Pancreas (tissue), 10 donors: ENCODE measurements at regions not wholly inside any gene's neighbourhood (a gene's known extent, or its start where the extent isn't known, plus 50 kb on each side); places are given as distances from the start of the nearest gene placed in this dataset.
"Not testable (repeated sequence)": the region's sequence is repeated elsewhere in the genome, so short reads cannot be mapped to it uniquely, and the experiment has no call there.

ENCODE experiments used
- ATAC-seq, 4 donors: fragments of 200-7000 bp; cut with Tn5 transposase; one replicate each; pipeline versions ENCODE4 v1.8.0 to v1.9.1; 2020; ENCODE audit warnings: mild to moderate bottlenecking in 4 of 4, moderate library complexity in 4 of 4
- DNase-seq, 6 donors: peaks; one replicate each; pipeline ENCODE4 v3.0.0-alpha.2; 2020
- FAIRE-seq: peaks from 2 replicates; lab custom pipeline; 2012; peaks lifted over from hg19 to GRCh38; lab: Jason Lieb, UNC
- H3K27ac ChIP-seq, 4 donors: fragments of 200-600 bp; sonication (generic); 1 replicate in 3 of 4; 2 replicates in 1 of 4; pipeline versions ENCODE4 v1.5.0 to v1.8.0; 2020
- H3K27me3 ChIP-seq, 4 donors: fragments of 200-600 bp; one replicate each; pipeline ENCODE4 v1.8.0; 2021
- H3K36me3 ChIP-seq, 3 donors: fragments of 200-600 bp; sonication (generic) in 1 of 3; one replicate each; pipeline versions ENCODE4 v1.5.0 to v1.8.0; 2020 to 2021
- H3K4me1 ChIP-seq, 3 donors: fragments of 200-600 bp; one replicate each; pipeline ENCODE4 v1.8.0; 2021
- H3K4me3 ChIP-seq, 4 donors: fragments of 200-600 bp; sonication (generic) in 2 of 4; one replicate each; pipeline versions ENCODE4 v1.5.0 to v1.8.0; 2020 to 2021
- H3K9me3 ChIP-seq, 4 donors: fragments of 200-600 bp; one replicate each; pipeline ENCODE4 v1.8.0; 2021
- CTCF ChIP-seq, 4 donors: fragments of 200-600 bp; sonication (generic) in 3 of 4; IDR thresholded peaks; one replicate each; pipeline versions ENCODE4 v1.5.0 to v1.8.0; 2021; ENCODE audit warnings: antibody characterized with exemption in 4 of 4
- WGBS, 2 donors: extraction: QIAGEN DNeasy Blood & Tissue Kit; methylation state at CpG; one replicate each; pipeline ENCODE4 v1.1.7; 2013; 5-methylcytosine and 5-hydroxymethylcytosine counted together
- intact Hi-C, 3 donors: fragments of 100-400 bp; cut with DNase I; formaldehyde crosslinking; loops; one replicate each; pipeline versions ENCODE4 v1.11.1 to v1.14.2; 2022
- donor health status: healthy with polysubstance abuse.
- donor health status: DM: no; HTN: no; CAD: no; lungs with moderate emphysema.
- donor health status: DM: no; HTN: no; CAD: no.
- donor health status: control.
- donor health status: control.
- donor health status: Bipolar disorder and iron deficiency.
- donor health status: DM: yes; HTN: yes; CAD: no.
- donor health status: DM: no; HTN: no; CAD: no.
- donor health status: DM: no; HTN: no; CAD: no.
- donor health status: DM: yes; HTN: yes; CAD: no.

GRCh38 chr2:166775176-166775575 lies 113.1 kb upstream of the XIRP2 start:
- FAIRE-seq = no peak
- H3K36me3 ChIP-seq = no peaks in the 10 kb centered on the region
- H3K9me3 ChIP-seq = no peaks in the 10 kb centered on the region
- H3K4me3 ChIP-seq = no peak overlapping the region
- no peaks in the 10 kb centered on the region for H3K27me3 ChIP-seq
- no peak for TF ChIP-seq CTCF (IDR thresholded peaks at IDR 0.05)
- no peak for DNase-seq
- WGBS, 2 donors = 36 to 54% methylated on average over 1 of the region's 1 CpG
- intact Hi-C loops = no loop called here
- no peak overlapping the region for H3K27ac ChIP-seq
- H3K4me1 ChIP-seq = peaks cover 0 to 5% (median 0%) of the 10 kb centered on the region in 3 donors
- no peak for ATAC-seq

- intact Hi-C loops = no loop called here
- peaks cover 0 to 5% (median 0%) of the 10 kb centered on the region in 3 donors for H3K4me1 ChIP-seq
- TF ChIP-seq CTCF (IDR thresholded peaks at IDR 0.05) = no peak
- H3K27me3 ChIP-seq = no peaks in the 10 kb centered on the region
- no peaks in the 10 kb centered on the region for H3K36me3 ChIP-seq
- DNase-seq (no peak), ATAC-seq (no peak), FAIRE-seq (no peak)
- H3K4me3 ChIP-seq = no peak overlapping the region
- no peaks in the 10 kb centered on the region for H3K9me3 ChIP-seq
- no peak overlapping the region for H3K27ac ChIP-seq
- WGBS, 2 donors = 36 to 38% methylated on average over 3 of the region's 3 CpGs
Measured at GRCh38 chr2:166773308-166773949, 114.9 kb upstream of the XIRP2 start.

- Histone ChIP-seq H3K9me3 (no peaks in the 10 kb centered on the region), H3K27me3 (no peaks in the 10 kb centered on the region), H3K4me3 (no peak overlapping the region), H3K36me3 (no peaks in the 10 kb centered on the region), H3K27ac (no peak overlapping the region), H3K4me1 (peaks cover 0 to 3% (median 0%) of the 10 kb centered on the region in 3 donors)
- no peak for FAIRE-seq
- no peak for DNase-seq
- WGBS, 2 donors = 39 to 53% methylated on average over 1 of the region's 1 CpG
- no peak for TF ChIP-seq CTCF (IDR thresholded peaks at IDR 0.05)
- intact Hi-C loops = no loop called here
- no peak for ATAC-seq
Measured at GRCh38 chr2:166768393-166769123, 119.7 kb upstream of the XIRP2 start.

- intact Hi-C loops, DNase-seq, H3K9me3 ChIP-seq, ATAC-seq, H3K36me3 ChIP-seq, FAIRE-seq, H3K4me1 ChIP-seq, H3K4me3 ChIP-seq, H3K27me3 ChIP-seq, H3K27ac ChIP-seq: not testable (repeated sequence)
- WGBS, 2 donors = 84 to 86% methylated on average over 13 of the region's 13 CpGs
Measured at GRCh38 chr2:166766769-166767322, 121.4 kb upstream of the XIRP2 start.

DNA sequence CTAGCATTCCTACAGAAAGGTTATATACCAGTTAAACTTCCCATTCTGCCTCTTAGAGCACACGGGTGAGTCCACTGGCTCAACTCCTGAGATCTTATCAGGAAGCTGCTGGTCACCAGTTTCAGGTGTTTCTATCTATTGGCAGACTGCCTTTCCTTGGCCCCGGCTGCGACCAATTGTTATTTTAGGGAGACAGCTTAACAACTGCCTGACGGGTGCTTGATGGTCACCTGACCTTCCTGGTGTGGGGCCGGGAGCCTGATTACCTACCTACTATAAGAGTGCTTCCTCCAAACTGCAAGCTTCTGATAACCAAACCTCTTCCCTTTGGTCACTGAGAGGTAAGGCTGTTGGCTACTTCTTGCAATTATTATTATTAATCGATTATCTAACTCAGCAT lies 122.1 kb upstream of the XIRP2 start:
- WGBS, 2 donors = 32 to 35% methylated on average over 6 of the region's 6 CpGs
- intact Hi-C loops = no loop called here
- Histone ChIP-seq H3K27ac (no peak overlapping the region), H3K9me3 (no peaks in the 10 kb centered on the region), H3K4me3 (no peak overlapping the region), H3K27me3 (no peaks in the 10 kb centered on the region), H3K36me3 (no peaks in the 10 kb centered on the region), H3K4me1 (no peaks in the 10 kb centered on the region)
- DNase-seq (no peak), FAIRE-seq (no peak), ATAC-seq (no peak)
- no peak for TF ChIP-seq CTCF (IDR thresholded peaks at IDR 0.05)
